MM.1S (cell line): ENCODE measurements at regions not wholly inside any gene's neighbourhood (a gene's known extent, or its start where the extent isn't known, plus 50 kb on each side); places are given as distances from the start of the nearest gene placed in this dataset.

Source experiments
- DNase-seq: peaks from one replicate; pipeline ENCODE4 v3.0.0-alpha.2; 2015
- H2AFZ ChIP-seq: fragments of 300-600 bp; sonication (generic); 2 replicates; pipeline ENCODE4 v1.6.0; 2016; ENCODE audit warnings: antibody characterized with exemption, low read length
- H3F3A ChIP-seq: fragments of 300-600 bp; sonication (generic); 2 replicates; pipeline ENCODE4 v1.6.1; 2016; ENCODE audit warnings: mild to moderate bottlenecking, antibody characterized with exemption, low read length, moderate library complexity, mixed read lengths; ENCODE audit not compliant: insufficient read depth
- H3K27ac ChIP-seq: fragments of 300-600 bp; sonication (generic); 2 replicates; pipeline ENCODE4 v1.5.1; 2016; ENCODE audit warnings: mild to moderate bottlenecking, low read length
- H3K27me3 ChIP-seq: fragments of 300-600 bp; sonication (generic); replicated peaks from 2 replicates; pipeline ENCODE4 v1.6.0; 2016; ENCODE audit warnings: low read length; ENCODE audit not compliant: insufficient read depth
- H3K36me3 ChIP-seq: fragments of 300-600 bp; sonication (generic); replicated peaks from 2 replicates; pipeline ENCODE4 v1.6.1; 2016; ENCODE audit warnings: mild to moderate bottlenecking, low read length, mixed read lengths; ENCODE audit not compliant: insufficient read depth
- H3K4me1 ChIP-seq: fragments of 300-600 bp; sonication (generic); 2 replicates; pipeline ENCODE4 v1.6.1; 2016; ENCODE audit warnings: low read length, mixed read lengths
- H3K4me2 ChIP-seq: fragments of 300-600 bp; sonication (generic); 2 replicates; pipeline ENCODE4 v1.6.0; 2016; ENCODE audit warnings: low read depth, low read length
- H3K4me3 ChIP-seq: fragments of 300-600 bp; sonication (generic); 2 replicates; pipeline ENCODE4 v1.5.1; 2016; ENCODE audit warnings: low read length, mixed read lengths
- H3K79me2 ChIP-seq: fragments of 300-600 bp; sonication (generic); 2 replicates; pipeline ENCODE4 v1.6.1; 2016; ENCODE audit warnings: mixed run types, low read length, mixed read lengths
- H3K9ac ChIP-seq: fragments of 300-600 bp; sonication (generic); 2 replicates; pipeline ENCODE4 v1.6.1; 2016; ENCODE audit warnings: low read length, mixed read lengths
- H3K9me2 ChIP-seq: fragments of 300-600 bp; sonication (generic); replicated peaks from 2 replicates; pipeline ENCODE4 v1.6.1; 2016; ENCODE audit warnings: mild to moderate bottlenecking, low read length, mixed read lengths; ENCODE audit not compliant: insufficient read depth
- H3K9me3 ChIP-seq: fragments of 300-600 bp; sonication (generic); replicated peaks from 2 replicates; pipeline ENCODE4 v1.6.1; 2016; ENCODE audit warnings: mild to moderate bottlenecking, low read length, mixed read lengths; ENCODE audit not compliant: insufficient read depth
- H4K20me1 ChIP-seq: fragments of 300-600 bp; sonication (generic); 2 replicates; pipeline ENCODE4 v1.6.1; 2016; ENCODE audit warnings: mild to moderate bottlenecking, low read length, moderate library complexity, mixed read lengths; ENCODE audit not compliant: insufficient read depth
- CTCF ChIP-seq: fragments of 300-600 bp; sonication (generic); IDR thresholded peaks from 2 replicates; pipeline ENCODE4 v1.5.1; 2016; ENCODE audit warnings: antibody characterized with exemption, low read length, mixed read lengths
- EZH2 ChIP-seq: fragments of 300-600 bp; sonication (generic); optimal IDR thresholded peaks from 2 replicates; pipeline ENCODE3; 2017; ENCODE audit warnings: low read depth, mild to moderate bottlenecking, antibody characterized with exemption, low read length, mixed read lengths
- EZH2phosphoT487 ChIP-seq: fragments of 300-600 bp; sonication (generic); IDR thresholded peaks from 2 replicates; pipeline ENCODE4 v1.6.1; 2018; ENCODE audit warnings: antibody characterized with exemption, low read length

- H3K4me1 ChIP-seq: no peaks in the 10 kb centered on the region
- no peaks in the 10 kb centered on the region for H3K9me3 ChIP-seq
- no peak overlapping the region for H3K4me3 ChIP-seq
- H3K9me2 ChIP-seq: no peaks in the 10 kb centered on the region
- DNase-seq: no peak
- H3K4me2 ChIP-seq: no peak overlapping the region
- H2AFZ ChIP-seq: no peak overlapping the region
- no peaks in the 10 kb centered on the region for H3F3A ChIP-seq
- H4K20me1 ChIP-seq: no peaks in the 10 kb centered on the region
- no peaks in the 10 kb centered on the region for H3K36me3 ChIP-seq
- H3K9ac ChIP-seq: no peak overlapping the region
- H3K27me3 ChIP-seq: no peaks in the 10 kb centered on the region
- H3K79me2 ChIP-seq: no peaks in the 10 kb centered on the region
- no peak overlapping the region for H3K27ac ChIP-seq
- no peak for TF ChIP-seq CTCF
- no peak for TF ChIP-seq EZH2
- no peak for TF ChIP-seq EZH2phosphoT487
Measured at GRCh38 chr5:56429110-56429561, 196.0 kb upstream of the ANKRD55 start.

- Histone ChIP-seq H4K20me1 (no peaks in the 10 kb centered on the region), H3K9me2 (no peaks in the 10 kb centered on the region), H2AFZ (no peak overlapping the region), H3K36me3 (no peaks in the 10 kb centered on the region), H3K9ac (no peak overlapping the region), H3K9me3 (no peaks in the 10 kb centered on the region), H3K27ac (no peak overlapping the region), H3F3A (no peaks in the 10 kb centered on the region), H3K4me2 (no peak overlapping the region), H3K4me1 (no peaks in the 10 kb centered on the region), H3K4me3 (no peak overlapping the region), H3K79me2 (no peaks in the 10 kb centered on the region), H3K27me3 (no peaks in the 10 kb centered on the region)
- TF ChIP-seq EZH2phosphoT487 (no peak), EZH2 (no peak), CTCF (no peak)
- DNase-seq: no peak
Measured at GRCh38 chr5:56426693-56427092, 193.6 kb upstream of the ANKRD55 start.

- no peak overlapping the region for H3K4me2 ChIP-seq
- no peaks in the 10 kb centered on the region for H3K4me1 ChIP-seq
- H3F3A ChIP-seq: no peaks in the 10 kb centered on the region
- DNase-seq: no peak
- H3K9ac ChIP-seq: no peak overlapping the region
- no peaks in the 10 kb centered on the region for H3K9me3 ChIP-seq
- TF ChIP-seq EZH2phosphoT487 (no peak), CTCF (no peak), EZH2 (no peak)
- no peak overlapping the region for H3K4me3 ChIP-seq
- H3K27me3 ChIP-seq: no peaks in the 10 kb centered on the region
- no peaks in the 10 kb centered on the region for H3K9me2 ChIP-seq
- H3K27ac ChIP-seq: no peak overlapping the region
- H3K79me2 ChIP-seq: no peaks in the 10 kb centered on the region
- no peaks in the 10 kb centered on the region for H3K36me3 ChIP-seq
- H4K20me1 ChIP-seq: no peaks in the 10 kb centered on the region
- no peak overlapping the region for H2AFZ ChIP-seq
Measured at GRCh38 chr5:56422076-56422762, 189.1 kb upstream of the ANKRD55 start.
